ENCODE measurements at regions not wholly inside any gene's neighbourhood (a gene's known extent, or its start where the extent isn't known, plus 50 kb on each side); places are given as distances from the start of the nearest gene placed in this dataset.

DNA sequence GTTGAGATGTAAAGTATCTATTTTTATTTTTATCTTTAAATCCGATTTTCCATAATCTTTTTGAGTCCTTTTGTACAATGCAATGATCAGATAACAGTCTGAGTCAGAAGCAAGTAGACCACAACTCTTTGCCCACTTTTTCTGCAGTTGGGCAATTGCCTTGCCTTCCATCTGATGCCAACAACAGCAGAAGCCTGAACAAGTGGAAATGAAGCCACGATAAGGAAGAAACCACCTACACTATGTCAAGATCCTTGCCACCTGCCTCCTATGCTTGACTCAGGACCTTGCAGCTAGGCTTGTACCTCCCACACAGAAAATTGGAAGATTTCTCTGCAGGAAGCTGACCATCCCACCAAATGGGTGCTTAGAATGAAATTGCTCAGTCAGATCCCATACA lies 78.6 kb downstream of the ANXA1 start:
- Histone ChIP-seq H3K27me3 (replicated peaks; ENCODE audit: control insufficient read depth, insufficient read depth, low read length) (no peaks in the 10 kb centered on the region), H3K4me1 (no peaks in the 10 kb centered on the region), H3K9me3 (no peaks in the 10 kb centered on the region), H3K36me3 (ENCODE audit: control insufficient read depth, insufficient read depth, low read length) (no peaks in the 10 kb centered on the region), H3K4me3 (ENCODE audit: low read depth, low read length) (no peak overlapping the region)
- no TSS peak for BruUV-seq (replicated peaks)
- H3K27me3 Mint-ChIP-seq (ENCODE audit: insufficient read depth, unreplicated experiment) = no peaks in the 10 kb centered on the region
- TF ChIP-seq, protein P1, sequence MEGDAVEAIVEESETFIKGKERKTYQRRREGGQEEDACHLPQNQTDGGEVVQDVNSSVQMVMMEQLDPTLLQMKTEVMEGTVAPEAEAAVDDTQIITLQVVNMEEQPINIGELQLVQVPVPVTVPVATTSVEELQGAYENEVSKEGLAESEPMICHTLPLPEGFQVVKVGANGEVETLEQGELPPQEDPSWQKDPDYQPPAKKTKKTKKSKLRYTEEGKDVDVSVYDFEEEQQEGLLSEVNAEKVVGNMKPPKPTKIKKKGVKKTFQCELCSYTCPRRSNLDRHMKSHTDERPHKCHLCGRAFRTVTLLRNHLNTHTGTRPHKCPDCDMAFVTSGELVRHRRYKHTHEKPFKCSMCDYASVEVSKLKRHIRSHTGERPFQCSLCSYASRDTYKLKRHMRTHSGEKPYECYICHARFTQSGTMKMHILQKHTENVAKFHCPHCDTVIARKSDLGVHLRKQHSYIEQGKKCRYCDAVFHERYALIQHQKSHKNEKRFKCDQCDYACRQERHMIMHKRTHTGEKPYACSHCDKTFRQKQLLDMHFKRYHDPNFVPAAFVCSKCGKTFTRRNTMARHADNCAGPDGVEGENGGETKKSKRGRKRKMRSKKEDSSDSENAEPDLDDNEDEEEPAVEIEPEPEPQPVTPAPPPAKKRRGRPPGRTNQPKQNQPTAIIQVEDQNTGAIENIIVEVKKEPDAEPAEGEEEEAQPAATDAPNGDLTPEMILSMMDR (IDR thresholded peaks at IDR 0.05; ENCODE audit: insufficient read depth in 1 of 2, low read depth in 1 of 2, low read length in 1 of 2, severe bottlenecking in 1 of 2, unreplicated experiment in 1 of 2) = no peak
- no peak overlapping the region for H3K4me3 Mint-ChIP-seq (ENCODE audit: unreplicated experiment)
- H3K9me3 Mint-ChIP-seq (ENCODE audit: unreplicated experiment) = no peaks in the 10 kb centered on the region
- POLR2A ChIA-PET = no interaction called here
- H3K27ac Mint-ChIP-seq (ENCODE audit: unreplicated experiment) = no peak overlapping the region
- H3K4me1 Mint-ChIP-seq (ENCODE audit: low read depth, unreplicated experiment) = no peaks in the 10 kb centered on the region
- intact Hi-C loops (cut with micrococcal nuclease; ENCODE audit: unreplicated experiment) = no loop called here
- no peak for DNase-seq
- CTCF ChIA-PET = no interaction called here
- H3K36me3 Mint-ChIP-seq (ENCODE audit: insufficient read depth, unreplicated experiment) = no peaks in the 10 kb centered on the region

DNA sequence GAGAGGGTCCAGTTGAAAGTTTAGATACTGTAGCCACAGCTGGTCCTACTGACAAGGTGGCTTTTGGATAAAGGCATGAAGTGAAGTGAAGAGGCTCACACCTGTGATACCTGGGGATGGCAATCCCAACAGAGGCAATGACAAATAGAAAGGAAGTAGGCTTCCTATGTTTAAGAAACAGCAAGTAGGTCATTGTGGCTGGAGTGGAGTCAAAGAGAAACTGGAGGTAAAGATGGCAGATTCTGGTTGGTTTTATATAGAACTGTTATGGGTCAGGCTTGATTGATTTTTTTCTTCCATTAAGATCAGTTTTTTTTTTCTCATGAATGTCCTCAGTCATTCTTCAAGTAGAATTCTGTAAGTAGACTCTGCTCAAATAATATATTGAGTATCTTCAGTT lies 79.5 kb downstream of the ANXA1 start:
- Mint-ChIP-seq H3K27me3 (ENCODE audit: insufficient read depth, unreplicated experiment) (peaks cover 2% of the 10 kb centered on the region), H3K9me3 (ENCODE audit: unreplicated experiment) (no peaks in the 10 kb centered on the region), H3K36me3 (ENCODE audit: insufficient read depth, unreplicated experiment) (no peaks in the 10 kb centered on the region), H3K27ac (ENCODE audit: unreplicated experiment) (no peak overlapping the region), H3K4me1 (ENCODE audit: low read depth, unreplicated experiment) (no peaks in the 10 kb centered on the region), H3K4me3 (ENCODE audit: unreplicated experiment) (no peak overlapping the region)
- no peak for DNase-seq
- H3K27me3 ChIP-seq (replicated peaks; ENCODE audit: control insufficient read depth, insufficient read depth, low read length) = no peaks in the 10 kb centered on the region
- no peaks in the 10 kb centered on the region for H3K9me3 ChIP-seq
- H3K4me1 ChIP-seq = no peaks in the 10 kb centered on the region
- H3K4me3 ChIP-seq (ENCODE audit: low read depth, low read length) = no peak overlapping the region
- TF ChIP-seq, protein P1 (IDR thresholded peaks at IDR 0.05; ENCODE audit: insufficient read depth in 1 of 2, low read depth in 1 of 2, low read length in 1 of 2, severe bottlenecking in 1 of 2, unreplicated experiment in 1 of 2) = no peak
- POLR2A ChIA-PET = no interaction called here
- H3K36me3 ChIP-seq (ENCODE audit: control insufficient read depth, insufficient read depth, low read length) = no peaks in the 10 kb centered on the region
- BruUV-seq (replicated peaks) = no TSS peak
- intact Hi-C loops (cut with micrococcal nuclease; ENCODE audit: unreplicated experiment) = no loop called here
- CTCF ChIA-PET = no interaction called here

DNA sequence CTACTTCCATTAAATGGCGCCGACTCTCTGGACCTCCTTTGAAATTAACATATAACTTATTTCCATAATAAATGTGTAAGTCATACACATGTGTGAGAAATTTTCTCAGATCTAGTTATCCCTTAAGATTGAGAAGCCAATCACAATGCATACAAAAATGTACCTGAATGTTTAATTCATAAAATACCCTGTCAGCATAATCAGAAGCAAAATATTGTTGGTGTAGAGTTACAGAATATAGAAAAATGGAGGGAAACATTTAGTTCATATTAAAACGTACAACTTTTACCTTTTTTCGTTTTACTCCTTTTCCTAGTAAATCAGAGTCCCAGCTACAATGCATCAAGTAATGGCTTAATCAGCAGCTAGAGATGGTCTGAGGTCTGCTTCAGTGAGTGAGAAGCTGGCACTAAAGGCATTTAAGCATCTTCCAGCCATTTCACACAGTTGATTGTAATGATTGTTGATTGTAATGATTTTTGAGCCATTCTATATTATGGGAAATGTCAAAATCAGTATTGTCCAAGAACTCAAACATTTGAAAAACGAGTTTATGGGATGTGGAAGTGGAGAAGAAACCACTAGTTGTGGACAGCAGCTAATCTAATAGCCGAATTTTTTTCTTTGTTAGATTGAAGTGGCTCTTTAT lies 81.8 kb downstream of the ANXA1 start:
- TF ChIP-seq, protein P1 (IDR thresholded peaks at IDR 0.05; ENCODE audit: insufficient read depth in 1 of 2, low read depth in 1 of 2, low read length in 1 of 2, severe bottlenecking in 1 of 2, unreplicated experiment in 1 of 2) = no peak
- Mint-ChIP-seq H3K4me1 (ENCODE audit: low read depth, unreplicated experiment) (no peaks in the 10 kb centered on the region), H3K36me3 (ENCODE audit: insufficient read depth, unreplicated experiment) (no peaks in the 10 kb centered on the region), H3K9me3 (ENCODE audit: unreplicated experiment) (no peaks in the 10 kb centered on the region), H3K27me3 (ENCODE audit: insufficient read depth, unreplicated experiment) (peaks cover 3% of the 10 kb centered on the region), H3K4me3 (ENCODE audit: unreplicated experiment) (no peak overlapping the region), H3K27ac (ENCODE audit: unreplicated experiment) (no peak overlapping the region)
- Histone ChIP-seq H3K4me3 (ENCODE audit: low read depth, low read length) (no peak overlapping the region), H3K36me3 (ENCODE audit: control insufficient read depth, insufficient read depth, low read length) (no peaks in the 10 kb centered on the region), H3K27me3 (replicated peaks; ENCODE audit: control insufficient read depth, insufficient read depth, low read length) (no peaks in the 10 kb centered on the region), H3K4me1 (no peaks in the 10 kb centered on the region), H3K9me3 (no peaks in the 10 kb centered on the region)
- POLR2A ChIA-PET = no interaction called here
- no TSS peak for BruUV-seq (replicated peaks)
- intact Hi-C loops (cut with micrococcal nuclease; ENCODE audit: unreplicated experiment) = no loop called here
- CTCF ChIA-PET = no interaction called here
- no peak for DNase-seq

All from Caco-2 (cell line).